ENCODE measurements at regions not wholly inside any gene's neighbourhood (a gene's known extent, or its start where the extent isn't known, plus 50 kb on each side); places are given as distances from the start of the nearest gene placed in this dataset.

- Histone ChIP-seq H3K4me1 (ENCODE audit: control insufficient read depth, insufficient read depth, low read length) (peaks cover 10% of the 10 kb centered on the region; the same call in 1 of the 2 replicates), H3K9me3 (ENCODE audit: control insufficient read depth, insufficient read depth, low read length) (no peaks in the 10 kb centered on the region), H3K27ac (ENCODE audit: low read depth, low read length) (no peak overlapping the region), H3K36me3 (ENCODE audit: control insufficient read depth, insufficient read depth, low read length) (no peaks in the 10 kb centered on the region), H3K27me3 (ENCODE audit: control insufficient read depth, insufficient read depth, low read length) (no peaks in the 10 kb centered on the region), H3K4me3 (ENCODE audit: low read depth, low read length) (no peak overlapping the region), H3K9ac (ENCODE audit: low read depth, low read length) (no peak overlapping the region)
Observed at GRCh38 chr3:55296791-55297190, 190.3 kb downstream of the WNT5A start.

DNA sequence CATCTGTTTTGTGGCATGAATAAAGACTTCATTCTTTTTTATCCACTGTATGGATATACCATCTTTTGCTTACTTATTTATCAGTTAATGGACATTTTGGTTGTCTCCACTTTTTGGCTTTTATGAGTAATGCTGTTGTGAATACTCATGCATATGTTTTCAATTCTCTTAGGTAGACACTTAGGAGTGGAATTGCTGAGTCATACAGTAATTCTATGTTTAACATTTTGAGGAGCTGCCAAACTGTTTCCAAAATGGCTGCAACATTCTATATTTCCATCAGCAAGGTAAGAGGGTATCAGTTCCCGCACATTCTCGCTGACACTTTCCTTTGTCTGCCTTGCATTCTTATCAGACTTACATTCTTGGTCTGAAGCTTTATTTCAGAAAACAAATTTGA lies 191.1 kb downstream of the WNT5A start:
- no peaks in the 10 kb centered on the region for H3K27me3 ChIP-seq (ENCODE audit: control insufficient read depth, insufficient read depth, low read length)
- no peaks in the 10 kb centered on the region for H3K36me3 ChIP-seq (ENCODE audit: control insufficient read depth, insufficient read depth, low read length)
- H3K9me3 ChIP-seq (ENCODE audit: control insufficient read depth, insufficient read depth, low read length), result no peaks in the 10 kb centered on the region
- H3K4me3 ChIP-seq (ENCODE audit: low read depth, low read length), result no peak overlapping the region
- H3K9ac ChIP-seq (ENCODE audit: low read depth, low read length), result no peak overlapping the region
- H3K4me1 ChIP-seq (ENCODE audit: control insufficient read depth, insufficient read depth, low read length), result peaks cover 10% of the 10 kb centered on the region; the same call in 1 of the 2 replicates
- no peak overlapping the region for H3K27ac ChIP-seq (ENCODE audit: low read depth, low read length)

- Histone ChIP-seq H3K9me3 (ENCODE audit: control insufficient read depth, insufficient read depth, low read length) (no peaks in the 10 kb centered on the region), H3K9ac (ENCODE audit: low read depth, low read length) (no peak overlapping the region), H3K27ac (ENCODE audit: low read depth, low read length) (no peak overlapping the region), H3K36me3 (ENCODE audit: control insufficient read depth, insufficient read depth, low read length) (no peaks in the 10 kb centered on the region), H3K4me1 (ENCODE audit: control insufficient read depth, insufficient read depth, low read length) (peaks cover 10% of the 10 kb centered on the region; the same call in 1 of the 2 replicates), H3K27me3 (ENCODE audit: control insufficient read depth, insufficient read depth, low read length) (no peaks in the 10 kb centered on the region), H3K4me3 (ENCODE audit: low read depth, low read length) (no peak overlapping the region)
Observed at GRCh38 chr3:55294557-55294956, 192.5 kb downstream of the WNT5A start.

GRCh38 chr3:55292360-55292759 lies 194.7 kb downstream of the WNT5A start:
- H3K36me3 ChIP-seq (ENCODE audit: control insufficient read depth, insufficient read depth, low read length), result no peaks in the 10 kb centered on the region
- H3K27me3 ChIP-seq (ENCODE audit: control insufficient read depth, insufficient read depth, low read length), result no peaks in the 10 kb centered on the region
- no peak overlapping the region for H3K4me3 ChIP-seq (ENCODE audit: low read depth, low read length)
- H3K4me1 ChIP-seq (ENCODE audit: control insufficient read depth, insufficient read depth, low read length), result peaks cover 10% of the 10 kb centered on the region; the same call in 1 of the 2 replicates
- no peaks in the 10 kb centered on the region for H3K9me3 ChIP-seq (ENCODE audit: control insufficient read depth, insufficient read depth, low read length)
- no peak overlapping the region for H3K27ac ChIP-seq (ENCODE audit: low read depth, low read length)
- H3K9ac ChIP-seq (ENCODE audit: low read depth, low read length), result no peak overlapping the region

DNA sequence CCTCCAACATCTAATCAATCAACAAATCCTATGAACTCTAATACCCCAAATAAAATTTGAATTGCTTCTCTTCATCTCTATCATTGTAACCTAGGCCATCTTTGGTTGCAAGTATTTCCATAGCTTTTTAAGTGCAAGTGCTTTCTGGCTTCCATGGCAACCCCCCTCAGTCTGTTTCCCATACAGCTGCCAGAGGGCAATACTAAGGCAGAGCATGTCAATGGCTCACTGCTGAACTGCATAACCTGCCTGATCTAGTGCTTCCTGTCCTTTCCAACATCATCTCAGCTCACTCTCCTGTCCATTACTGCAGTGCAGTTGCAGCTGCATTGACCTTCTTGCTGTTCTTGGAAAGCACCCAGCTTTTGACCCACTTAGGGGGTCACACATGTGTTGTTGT lies 198.4 kb downstream of the WNT5A start:
- H3K9me3 ChIP-seq (ENCODE audit: control insufficient read depth, insufficient read depth, low read length), result no peaks in the 10 kb centered on the region
- H3K4me1 ChIP-seq (ENCODE audit: control insufficient read depth, insufficient read depth, low read length), result peaks cover 10% of the 10 kb centered on the region; the same call in 1 of the 2 replicates
- H3K4me3 ChIP-seq (ENCODE audit: low read depth, low read length), result no peak overlapping the region
- no peak overlapping the region for H3K27ac ChIP-seq (ENCODE audit: low read depth, low read length)
- H3K27me3 ChIP-seq (ENCODE audit: control insufficient read depth, insufficient read depth, low read length), result no peaks in the 10 kb centered on the region
- H3K36me3 ChIP-seq (ENCODE audit: control insufficient read depth, insufficient read depth, low read length), result no peaks in the 10 kb centered on the region
- H3K9ac ChIP-seq (ENCODE audit: low read depth, low read length), result no peak overlapping the region

- Histone ChIP-seq H3K27me3 (ENCODE audit: control insufficient read depth, insufficient read depth, low read length) (no peaks in the 10 kb centered on the region), H3K9me3 (ENCODE audit: control insufficient read depth, insufficient read depth, low read length) (no peaks in the 10 kb centered on the region), H3K36me3 (ENCODE audit: control insufficient read depth, insufficient read depth, low read length) (no peaks in the 10 kb centered on the region), H3K27ac (ENCODE audit: low read depth, low read length) (no peak overlapping the region), H3K4me1 (ENCODE audit: control insufficient read depth, insufficient read depth, low read length) (peaks cover 9% of the 10 kb centered on the region), H3K9ac (ENCODE audit: low read depth, low read length) (no peak overlapping the region), H3K4me3 (ENCODE audit: low read depth, low read length) (no peak overlapping the region)
Observed at GRCh38 chr3:55286693-55287092, 200.4 kb downstream of the WNT5A start.

GRCh38 chr3:55285156-55285555 lies 201.9 kb downstream of the WNT5A start:
- Histone ChIP-seq H3K9ac (ENCODE audit: low read depth, low read length) (no peak overlapping the region), H3K36me3 (ENCODE audit: control insufficient read depth, insufficient read depth, low read length) (no peaks in the 10 kb centered on the region), H3K27ac (ENCODE audit: low read depth, low read length) (no peak overlapping the region), H3K4me1 (ENCODE audit: control insufficient read depth, insufficient read depth, low read length) (peaks cover 9% of the 10 kb centered on the region), H3K4me3 (ENCODE audit: low read depth, low read length) (no peak overlapping the region), H3K9me3 (ENCODE audit: control insufficient read depth, insufficient read depth, low read length) (no peaks in the 10 kb centered on the region), H3K27me3 (ENCODE audit: control insufficient read depth, insufficient read depth, low read length) (no peaks in the 10 kb centered on the region)

DNA sequence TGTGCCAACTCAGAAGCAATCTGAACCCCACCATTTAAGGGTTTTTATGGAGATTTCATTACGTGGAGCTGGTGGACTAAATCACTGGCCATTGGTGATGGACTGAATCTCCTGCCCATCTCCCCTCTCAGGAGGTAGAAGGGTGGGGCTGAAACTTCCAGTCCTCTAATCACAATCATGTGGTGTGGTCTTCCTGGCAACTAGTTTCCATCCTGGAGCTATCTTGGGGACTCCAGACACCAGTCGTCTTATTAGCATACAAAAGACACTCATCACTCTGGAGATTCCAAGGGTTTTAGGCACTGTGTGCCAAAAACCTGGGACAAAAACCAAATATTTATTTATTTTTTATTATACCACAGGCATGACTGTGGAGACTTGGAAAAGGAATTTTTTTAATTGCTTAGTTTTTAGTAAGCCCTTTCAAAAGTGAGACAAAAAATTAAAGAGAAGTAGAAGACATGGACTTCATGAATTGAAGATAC lies 203.6 kb downstream of the WNT5A start:
- H3K4me3 ChIP-seq (ENCODE audit: low read depth, low read length), result 0 out of 2 replicates have a peak overlapping the region, but pooled peaks have one; percentile 10
- H3K9ac ChIP-seq (ENCODE audit: low read depth, low read length), result no peak overlapping the region
- no peak overlapping the region for H3K27ac ChIP-seq (ENCODE audit: low read depth, low read length)
- no peaks in the 10 kb centered on the region for H3K36me3 ChIP-seq (ENCODE audit: control insufficient read depth, insufficient read depth, low read length)
- H3K27me3 ChIP-seq (ENCODE audit: control insufficient read depth, insufficient read depth, low read length), result no peaks in the 10 kb centered on the region
- H3K9me3 ChIP-seq (ENCODE audit: control insufficient read depth, insufficient read depth, low read length), result no peaks in the 10 kb centered on the region
- peaks cover 18% of the 10 kb centered on the region for H3K4me1 ChIP-seq (ENCODE audit: control insufficient read depth, insufficient read depth, low read length)

GRCh38 chr3:55282994-55283393 lies 204.1 kb downstream of the WNT5A start:
- Histone ChIP-seq H3K9ac (ENCODE audit: low read depth, low read length) (no peak overlapping the region), H3K27me3 (ENCODE audit: control insufficient read depth, insufficient read depth, low read length) (no peaks in the 10 kb centered on the region), H3K4me3 (ENCODE audit: low read depth, low read length) (0 out of 2 replicates have a peak overlapping the region, but pooled peaks have one; percentile 10), H3K36me3 (ENCODE audit: control insufficient read depth, insufficient read depth, low read length) (no peaks in the 10 kb centered on the region), H3K4me1 (ENCODE audit: control insufficient read depth, insufficient read depth, low read length) (peaks cover 18% of the 10 kb centered on the region), H3K27ac (ENCODE audit: low read depth, low read length) (no peak overlapping the region), H3K9me3 (ENCODE audit: control insufficient read depth, insufficient read depth, low read length) (no peaks in the 10 kb centered on the region)

- Histone ChIP-seq H3K27ac (ENCODE audit: low read depth, low read length) (no peak overlapping the region), H3K4me1 (ENCODE audit: control insufficient read depth, insufficient read depth, low read length) (0 out of 2 replicates have a peak, but pooled peaks cover 4% of the 10 kb centered on the region), H3K4me3 (ENCODE audit: low read depth, low read length) (no peak overlapping the region), H3K27me3 (ENCODE audit: control insufficient read depth, insufficient read depth, low read length) (no peaks in the 10 kb centered on the region), H3K36me3 (ENCODE audit: control insufficient read depth, insufficient read depth, low read length) (no peaks in the 10 kb centered on the region), H3K9me3 (ENCODE audit: control insufficient read depth, insufficient read depth, low read length) (no peaks in the 10 kb centered on the region), H3K9ac (ENCODE audit: low read depth, low read length) (no peak overlapping the region)
Observed at GRCh38 chr3:55272031-55272645, 215.0 kb downstream of the WNT5A start.

DNA sequence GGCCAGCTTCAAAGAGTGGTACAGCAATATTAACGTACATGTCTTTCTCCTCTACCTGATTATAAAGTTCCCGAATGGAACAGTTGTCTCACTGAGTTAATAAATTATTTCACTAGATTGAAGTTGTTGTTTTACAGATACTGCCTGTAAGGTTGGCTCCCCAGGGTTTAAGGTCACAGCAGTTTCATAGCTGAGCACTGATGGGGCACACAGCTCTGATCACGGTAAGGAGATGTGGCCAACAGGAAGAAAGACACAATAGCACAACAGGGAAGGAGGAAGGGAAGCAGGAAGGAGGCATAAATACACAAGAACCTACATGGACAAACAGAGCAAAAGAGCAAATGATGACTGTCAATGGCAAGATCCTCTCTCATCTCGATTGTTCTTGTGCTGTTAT lies 215.6 kb downstream of the WNT5A start:
- H3K27ac ChIP-seq (ENCODE audit: low read depth, low read length), result no peak overlapping the region
- no peaks in the 10 kb centered on the region for H3K36me3 ChIP-seq (ENCODE audit: control insufficient read depth, insufficient read depth, low read length)
- H3K9ac ChIP-seq (ENCODE audit: low read depth, low read length), result no peak overlapping the region
- H3K4me1 ChIP-seq (ENCODE audit: control insufficient read depth, insufficient read depth, low read length), result 0 out of 2 replicates have a peak, but pooled peaks cover 4% of the 10 kb centered on the region
- H3K9me3 ChIP-seq (ENCODE audit: control insufficient read depth, insufficient read depth, low read length), result no peaks in the 10 kb centered on the region
- H3K4me3 ChIP-seq (ENCODE audit: low read depth, low read length), result no peak overlapping the region
- H3K27me3 ChIP-seq (ENCODE audit: control insufficient read depth, insufficient read depth, low read length), result no peaks in the 10 kb centered on the region

Data from HUES48 (cell line).